ENCODE measurements at regions not wholly inside any gene's neighbourhood (a gene's known extent, or its start where the extent isn't known, plus 50 kb on each side); places are given as distances from the start of the nearest gene placed in this dataset.

DNA sequence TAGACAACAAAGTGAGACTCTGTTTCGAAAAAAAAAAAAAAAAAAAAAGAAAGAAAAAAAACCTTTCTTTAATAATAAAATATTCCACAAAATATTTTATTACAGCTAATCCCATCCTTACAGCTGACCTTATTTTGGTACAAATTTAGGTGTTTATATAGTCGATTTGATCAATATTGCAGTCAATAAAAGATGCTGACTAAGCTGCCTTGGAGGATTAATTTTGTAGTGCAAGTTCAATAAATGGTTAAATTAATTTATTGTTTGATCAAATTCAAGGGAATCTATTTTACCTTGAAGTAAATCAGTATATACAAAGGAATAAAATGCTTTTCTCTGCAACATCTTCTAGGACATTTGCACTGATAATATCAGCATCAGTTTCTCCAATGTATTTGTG lies 1764.3 kb downstream of the NCAM2 start:
- H3K4me3 ChIP-seq, result no peak overlapping the region
- TF ChIP-seq, protein P1, sequence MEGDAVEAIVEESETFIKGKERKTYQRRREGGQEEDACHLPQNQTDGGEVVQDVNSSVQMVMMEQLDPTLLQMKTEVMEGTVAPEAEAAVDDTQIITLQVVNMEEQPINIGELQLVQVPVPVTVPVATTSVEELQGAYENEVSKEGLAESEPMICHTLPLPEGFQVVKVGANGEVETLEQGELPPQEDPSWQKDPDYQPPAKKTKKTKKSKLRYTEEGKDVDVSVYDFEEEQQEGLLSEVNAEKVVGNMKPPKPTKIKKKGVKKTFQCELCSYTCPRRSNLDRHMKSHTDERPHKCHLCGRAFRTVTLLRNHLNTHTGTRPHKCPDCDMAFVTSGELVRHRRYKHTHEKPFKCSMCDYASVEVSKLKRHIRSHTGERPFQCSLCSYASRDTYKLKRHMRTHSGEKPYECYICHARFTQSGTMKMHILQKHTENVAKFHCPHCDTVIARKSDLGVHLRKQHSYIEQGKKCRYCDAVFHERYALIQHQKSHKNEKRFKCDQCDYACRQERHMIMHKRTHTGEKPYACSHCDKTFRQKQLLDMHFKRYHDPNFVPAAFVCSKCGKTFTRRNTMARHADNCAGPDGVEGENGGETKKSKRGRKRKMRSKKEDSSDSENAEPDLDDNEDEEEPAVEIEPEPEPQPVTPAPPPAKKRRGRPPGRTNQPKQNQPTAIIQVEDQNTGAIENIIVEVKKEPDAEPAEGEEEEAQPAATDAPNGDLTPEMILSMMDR (IDR thresholded peaks at IDR 0.05), result no peak
- H3K36me3 ChIP-seq, result no peaks in the 10 kb centered on the region
- intact Hi-C loops (cut with DNase I; ENCODE audit: low total_unique reads), result no loop called here
- H3K4me1 ChIP-seq, result no peaks in the 10 kb centered on the region
- H3K9me3 ChIP-seq, result no peaks in the 10 kb centered on the region
- DNase-seq, result no peak
- no peaks in the 10 kb centered on the region for H3K27me3 ChIP-seq
- no peak overlapping the region for H3K27ac ChIP-seq

DNA sequence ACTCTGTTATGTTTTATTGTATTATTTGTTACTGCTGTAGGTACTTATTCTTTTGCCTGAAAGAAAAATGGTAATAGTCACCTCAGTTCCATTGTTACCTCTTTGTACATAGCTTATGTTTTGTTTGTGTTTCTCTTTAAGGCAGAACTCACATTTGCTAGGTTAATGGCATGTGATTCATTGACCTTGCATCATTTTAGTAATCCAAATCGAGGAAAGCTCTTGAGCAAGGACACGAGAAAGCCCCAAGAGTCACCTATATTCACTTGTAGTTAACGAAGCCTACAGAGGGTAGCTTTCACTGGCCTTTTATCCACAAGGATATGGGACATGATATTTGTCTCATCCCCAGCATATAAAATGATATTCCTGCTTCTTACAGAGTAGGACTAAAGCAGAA lies 1765.2 kb downstream of the NCAM2 start:
- intact Hi-C loops (cut with DNase I; ENCODE audit: low total_unique reads), result no loop called here
- TF ChIP-seq, protein P1 (IDR thresholded peaks at IDR 0.05), result no peak
- DNase-seq, result no peak

DNA sequence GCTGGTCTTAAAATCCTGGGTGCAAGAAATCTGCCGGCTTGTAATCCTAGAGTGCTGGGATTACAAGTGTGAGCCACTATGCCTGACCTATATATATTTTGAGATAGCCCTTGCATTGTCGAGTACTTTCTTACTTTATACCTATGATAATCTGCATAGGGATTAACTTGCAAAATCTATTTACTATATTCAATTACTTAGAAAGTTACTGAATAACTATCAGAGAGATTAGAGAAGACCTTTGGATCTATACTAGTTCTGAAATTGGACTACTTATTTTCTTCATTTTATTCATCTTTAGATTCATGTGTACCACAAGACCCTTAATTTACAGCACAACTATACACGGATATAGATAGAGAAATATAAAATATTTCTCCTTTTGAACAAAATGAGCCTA lies 1766.0 kb downstream of the NCAM2 start:
- no peak for DNase-seq
- no peaks in the 10 kb centered on the region for H3K9me3 ChIP-seq
- intact Hi-C loops (cut with DNase I; ENCODE audit: low total_unique reads), result no loop called here
- no peaks in the 10 kb centered on the region for H3K27me3 ChIP-seq
- TF ChIP-seq, protein P1 (IDR thresholded peaks at IDR 0.05), result no peak
- H3K36me3 ChIP-seq, result no peaks in the 10 kb centered on the region
- no peak overlapping the region for H3K27ac ChIP-seq
- H3K4me3 ChIP-seq, result no peak overlapping the region
- H3K4me1 ChIP-seq, result no peaks in the 10 kb centered on the region

More for the DNA sequence above, 1765.2 kb downstream of the NCAM2 start:
- H3K4me3 ChIP-seq, result no peak overlapping the region
- no peaks in the 10 kb centered on the region for H3K27me3 ChIP-seq
- H3K27ac ChIP-seq, result no peak overlapping the region
- H3K36me3 ChIP-seq, result no peaks in the 10 kb centered on the region
- H3K4me1 ChIP-seq, result no peaks in the 10 kb centered on the region
- no peaks in the 10 kb centered on the region for H3K9me3 ChIP-seq

DNA sequence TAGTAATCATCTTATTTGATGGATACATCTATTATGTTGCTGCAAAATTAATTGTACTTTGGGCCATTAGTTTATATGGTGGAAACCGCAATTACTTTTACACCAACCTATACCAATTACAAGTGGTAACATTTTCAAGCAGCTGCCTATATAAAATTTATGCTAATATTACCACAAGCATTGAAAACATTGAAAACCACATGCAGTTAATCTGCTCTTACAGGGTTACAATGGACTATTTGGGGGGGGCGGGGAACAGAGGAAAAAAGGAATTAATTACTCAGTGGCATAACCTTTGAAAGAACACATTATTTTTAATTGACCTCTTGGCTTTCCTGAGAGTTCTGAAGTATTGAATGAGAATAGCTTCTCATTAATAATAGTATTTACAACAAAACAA lies 1793.2 kb downstream of the NCAM2 start:
- intact Hi-C loops (cut with DNase I; ENCODE audit: low total_unique reads), result no loop called here
- H3K4me1 ChIP-seq, result no peaks in the 10 kb centered on the region
- no peak overlapping the region for H3K27ac ChIP-seq
- no peaks in the 10 kb centered on the region for H3K9me3 ChIP-seq
- H3K4me3 ChIP-seq, result no peak overlapping the region
- TF ChIP-seq, protein P1 (IDR thresholded peaks at IDR 0.05), result no peak
- no peak for DNase-seq
- H3K36me3 ChIP-seq, result no peaks in the 10 kb centered on the region
- H3K27me3 ChIP-seq, result no peaks in the 10 kb centered on the region

DNA sequence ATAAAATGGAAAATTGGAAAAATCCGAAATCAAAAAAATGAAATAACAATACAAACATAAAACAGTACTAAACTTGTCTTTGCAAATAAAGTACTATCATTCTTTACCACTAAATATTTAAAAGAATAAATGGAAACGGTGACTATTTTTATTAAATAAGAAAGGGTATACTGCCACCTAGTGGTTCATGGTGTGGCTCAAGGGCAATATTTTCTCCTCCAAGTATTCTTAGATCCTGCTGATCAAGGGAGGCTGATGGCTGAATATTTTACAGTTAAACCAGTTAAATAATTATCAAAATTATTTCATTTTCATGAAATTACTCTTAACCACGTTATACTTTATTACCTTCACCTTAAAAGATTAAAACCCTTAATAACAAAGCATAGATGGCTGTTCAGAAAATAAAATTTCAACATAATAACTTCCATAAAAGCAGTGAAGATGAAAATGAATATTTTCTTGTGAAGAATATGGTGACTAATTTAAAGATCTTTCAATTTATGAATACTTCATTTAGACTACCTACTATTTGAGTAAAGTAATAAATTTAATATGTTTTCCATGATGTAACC lies 1793.9 kb downstream of the NCAM2 start:
- Histone ChIP-seq H3K4me1 (no peaks in the 10 kb centered on the region), H3K4me3 (no peak overlapping the region), H3K36me3 (no peaks in the 10 kb centered on the region), H3K9me3 (no peaks in the 10 kb centered on the region), H3K27me3 (no peaks in the 10 kb centered on the region), H3K27ac (no peak overlapping the region)
- intact Hi-C loops (cut with DNase I; ENCODE audit: low total_unique reads), result no loop called here
- TF ChIP-seq, protein P1 (IDR thresholded peaks at IDR 0.05), result peak; percentile 43 to 60
- DNase-seq, result no peak

DNA sequence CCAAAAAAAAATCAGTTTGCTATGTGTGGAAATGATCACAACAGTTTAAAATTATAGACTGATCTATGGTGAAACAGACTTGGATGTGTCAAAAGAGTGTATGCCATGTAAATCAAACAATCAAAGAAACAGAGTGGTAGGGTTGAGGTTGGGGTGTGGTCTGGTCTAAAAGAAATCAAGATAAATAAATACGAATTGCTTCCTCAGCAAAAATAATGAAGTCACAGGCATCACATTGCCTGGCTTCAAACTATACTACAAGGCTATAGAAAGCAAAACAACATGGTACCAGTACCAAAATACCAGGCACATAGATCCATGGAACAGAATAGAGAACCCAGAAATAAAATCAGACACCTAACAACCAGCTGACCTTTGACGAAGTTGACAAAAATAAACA lies 1796.9 kb downstream of the NCAM2 start:
- DNase-seq, result no peak
- Histone ChIP-seq H3K27ac (no peak overlapping the region), H3K27me3 (no peaks in the 10 kb centered on the region), H3K4me3 (no peak overlapping the region), H3K36me3 (no peaks in the 10 kb centered on the region), H3K4me1 (no peaks in the 10 kb centered on the region), H3K9me3 (no peaks in the 10 kb centered on the region)
- TF ChIP-seq, protein P1 (IDR thresholded peaks at IDR 0.05), result no peak
- intact Hi-C loops (cut with DNase I; ENCODE audit: low total_unique reads), result no loop called here

Measured in tibial artery (tissue), 4 donors.